ENCODE measurements at regions not wholly inside any gene's neighbourhood (a gene's known extent, or its start where the extent isn't known, plus 50 kb on each side); places are given as distances from the start of the nearest gene placed in this dataset.

DNA sequence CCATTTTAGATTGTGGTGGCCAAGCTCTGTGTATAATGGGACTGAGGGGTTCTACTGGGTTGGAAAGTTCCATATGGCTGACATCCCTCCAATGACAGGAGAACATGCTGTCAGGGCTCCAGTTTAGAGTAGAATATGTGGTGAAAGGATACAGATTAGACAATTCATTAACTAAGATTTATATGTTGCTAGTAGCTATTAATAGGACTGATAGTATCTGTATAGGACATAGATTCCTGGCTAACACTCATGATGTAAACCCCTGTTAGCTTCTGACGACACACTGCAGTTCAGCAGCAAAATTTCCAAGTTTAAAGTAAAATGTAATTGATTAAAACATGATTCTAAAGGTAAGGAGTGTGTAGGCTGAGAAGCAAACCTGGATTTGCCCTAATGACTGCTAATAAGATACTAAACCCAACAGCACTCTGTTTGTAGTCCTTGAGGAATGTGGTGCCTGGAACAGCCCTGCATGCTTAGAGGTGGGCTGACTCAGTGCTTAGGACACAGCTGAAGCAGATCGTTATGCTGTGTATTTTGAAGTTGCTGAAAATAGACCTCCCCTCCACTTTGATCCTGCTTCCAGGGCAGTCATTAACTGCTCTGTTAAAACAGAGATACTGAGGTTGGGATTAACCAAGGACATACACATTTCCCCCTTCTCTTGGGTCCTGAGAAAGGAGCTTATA, 1129.6 kb downstream of the SORCS3 start:
- DNase-seq: no peak
- Mint-ChIP-seq H3K4me1 (ENCODE audit: low read depth, unreplicated experiment) (no peaks in the 10 kb centered on the region), H3K9me3 (ENCODE audit: unreplicated experiment) (no peaks in the 10 kb centered on the region), H3K4me3 (ENCODE audit: unreplicated experiment) (no peak overlapping the region), H3K27me3 (ENCODE audit: insufficient read depth, unreplicated experiment) (peaks cover 3% of the 10 kb centered on the region), H3K27ac (ENCODE audit: unreplicated experiment) (no peak overlapping the region), H3K36me3 (ENCODE audit: insufficient read depth, unreplicated experiment) (no peaks in the 10 kb centered on the region)
- ChIA-PET CTCF (no interaction called here), POLR2A (no interaction called here)
- Histone ChIP-seq H3K27me3 (replicated peaks; ENCODE audit: control insufficient read depth, insufficient read depth, low read length) (no peaks in the 10 kb centered on the region), H3K9me3 (no peaks in the 10 kb centered on the region), H3K4me1 (no peaks in the 10 kb centered on the region), H3K36me3 (ENCODE audit: control insufficient read depth, insufficient read depth, low read length) (no peaks in the 10 kb centered on the region), H3K4me3 (ENCODE audit: low read depth, low read length) (no peak overlapping the region)
- intact Hi-C loops (cut with micrococcal nuclease; ENCODE audit: unreplicated experiment): no loop called here
- BruUV-seq (replicated peaks): no TSS peak
- TF ChIP-seq, protein P1, sequence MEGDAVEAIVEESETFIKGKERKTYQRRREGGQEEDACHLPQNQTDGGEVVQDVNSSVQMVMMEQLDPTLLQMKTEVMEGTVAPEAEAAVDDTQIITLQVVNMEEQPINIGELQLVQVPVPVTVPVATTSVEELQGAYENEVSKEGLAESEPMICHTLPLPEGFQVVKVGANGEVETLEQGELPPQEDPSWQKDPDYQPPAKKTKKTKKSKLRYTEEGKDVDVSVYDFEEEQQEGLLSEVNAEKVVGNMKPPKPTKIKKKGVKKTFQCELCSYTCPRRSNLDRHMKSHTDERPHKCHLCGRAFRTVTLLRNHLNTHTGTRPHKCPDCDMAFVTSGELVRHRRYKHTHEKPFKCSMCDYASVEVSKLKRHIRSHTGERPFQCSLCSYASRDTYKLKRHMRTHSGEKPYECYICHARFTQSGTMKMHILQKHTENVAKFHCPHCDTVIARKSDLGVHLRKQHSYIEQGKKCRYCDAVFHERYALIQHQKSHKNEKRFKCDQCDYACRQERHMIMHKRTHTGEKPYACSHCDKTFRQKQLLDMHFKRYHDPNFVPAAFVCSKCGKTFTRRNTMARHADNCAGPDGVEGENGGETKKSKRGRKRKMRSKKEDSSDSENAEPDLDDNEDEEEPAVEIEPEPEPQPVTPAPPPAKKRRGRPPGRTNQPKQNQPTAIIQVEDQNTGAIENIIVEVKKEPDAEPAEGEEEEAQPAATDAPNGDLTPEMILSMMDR (IDR thresholded peaks at IDR 0.05; ENCODE audit: insufficient read depth in 1 of 2, low read depth in 1 of 2, low read length in 1 of 2, severe bottlenecking in 1 of 2, unreplicated experiment in 1 of 2): no peak

DNA sequence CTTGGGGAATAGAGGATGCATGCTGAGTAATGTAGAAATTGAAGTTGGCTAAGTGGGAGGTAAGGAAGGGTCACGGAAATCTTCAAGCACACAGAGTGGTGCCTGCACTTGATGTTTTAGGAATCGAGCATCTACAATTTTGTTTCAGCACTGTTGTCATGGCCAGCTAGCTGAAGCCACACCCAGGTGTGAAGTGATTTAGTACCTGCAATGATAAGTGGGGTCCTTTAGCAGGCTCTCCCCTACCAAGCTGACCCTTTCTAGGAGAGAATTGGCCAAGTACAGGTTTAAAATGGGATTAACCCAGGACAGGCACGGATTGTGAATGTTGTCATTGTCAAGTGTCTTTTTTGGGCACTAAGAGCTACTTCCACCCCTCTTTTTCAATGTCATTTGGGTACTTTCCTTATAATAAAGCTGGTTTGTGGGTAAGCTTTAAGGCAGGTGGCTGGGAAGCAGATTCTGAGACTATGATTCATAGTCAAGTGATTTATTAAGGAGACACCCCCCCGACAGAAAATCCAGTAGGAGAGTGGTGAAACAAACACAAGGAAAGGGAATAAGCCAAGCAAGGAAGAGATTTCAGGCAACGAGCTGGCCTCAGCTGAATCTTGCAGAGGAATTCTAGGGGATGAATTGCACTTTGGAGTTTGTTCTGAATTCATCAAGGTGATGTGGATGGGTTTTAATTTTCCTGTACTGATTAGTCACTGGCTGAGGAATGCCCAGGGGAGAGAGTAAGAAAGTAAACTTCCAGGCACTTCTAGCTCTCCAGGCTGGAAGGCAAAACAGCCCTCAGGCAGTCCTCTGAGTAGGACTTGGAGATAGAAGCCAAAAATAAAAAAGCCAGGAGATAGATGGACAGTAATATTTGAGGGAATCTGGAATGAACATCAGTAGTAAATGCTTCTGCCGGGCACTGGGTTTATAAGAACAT, 1128.4 kb downstream of the SORCS3 start:
- CTCF ChIA-PET: no interaction called here
- Mint-ChIP-seq H3K4me1 (ENCODE audit: low read depth, unreplicated experiment) (no peaks in the 10 kb centered on the region), H3K27ac (ENCODE audit: unreplicated experiment) (no peak overlapping the region), H3K27me3 (ENCODE audit: insufficient read depth, unreplicated experiment) (peaks cover 3% of the 10 kb centered on the region), H3K36me3 (ENCODE audit: insufficient read depth, unreplicated experiment) (no peaks in the 10 kb centered on the region), H3K9me3 (ENCODE audit: unreplicated experiment) (no peaks in the 10 kb centered on the region), H3K4me3 (ENCODE audit: unreplicated experiment) (no peak overlapping the region)
- Histone ChIP-seq H3K4me1 (no peaks in the 10 kb centered on the region), H3K36me3 (ENCODE audit: control insufficient read depth, insufficient read depth, low read length) (no peaks in the 10 kb centered on the region), H3K9me3 (no peaks in the 10 kb centered on the region), H3K4me3 (ENCODE audit: low read depth, low read length) (no peak overlapping the region), H3K27me3 (replicated peaks; ENCODE audit: control insufficient read depth, insufficient read depth, low read length) (no peaks in the 10 kb centered on the region)
- POLR2A ChIA-PET: no interaction called here
- TF ChIP-seq, protein P1 (IDR thresholded peaks at IDR 0.05; ENCODE audit: insufficient read depth in 1 of 2, low read depth in 1 of 2, low read length in 1 of 2, severe bottlenecking in 1 of 2, unreplicated experiment in 1 of 2): no peak
- no TSS peak for BruUV-seq (replicated peaks)
- intact Hi-C loops (cut with micrococcal nuclease; ENCODE audit: unreplicated experiment): no loop called here
- no peak for DNase-seq

- POLR2A ChIA-PET: no interaction called here
- no peaks in the 10 kb centered on the region for H3K4me1 Mint-ChIP-seq (ENCODE audit: low read depth, unreplicated experiment)
Observed at GRCh38 chr10:105763611-105764010, 1122.5 kb downstream of the SORCS3 start.

More at GRCh38 chr10:105763611-105764010, 1122.5 kb downstream of the SORCS3 start:
- intact Hi-C loops (cut with micrococcal nuclease; ENCODE audit: unreplicated experiment): no loop called here
- H3K4me3 Mint-ChIP-seq (ENCODE audit: unreplicated experiment): no peak overlapping the region
- no peak overlapping the region for H3K4me3 ChIP-seq (ENCODE audit: low read depth, low read length)
- H3K27me3 ChIP-seq (replicated peaks; ENCODE audit: control insufficient read depth, insufficient read depth, low read length): no peaks in the 10 kb centered on the region
- TF ChIP-seq, protein P1 (IDR thresholded peaks at IDR 0.05; ENCODE audit: insufficient read depth in 1 of 2, low read depth in 1 of 2, low read length in 1 of 2, severe bottlenecking in 1 of 2, unreplicated experiment in 1 of 2): no peak
- H3K27ac Mint-ChIP-seq (ENCODE audit: unreplicated experiment): no peak overlapping the region
- BruUV-seq (replicated peaks): no TSS peak
- no peaks in the 10 kb centered on the region for H3K36me3 Mint-ChIP-seq (ENCODE audit: insufficient read depth, unreplicated experiment)
- no peaks in the 10 kb centered on the region for H3K4me1 ChIP-seq
- H3K27me3 Mint-ChIP-seq (ENCODE audit: insufficient read depth, unreplicated experiment): peaks cover 6% of the 10 kb centered on the region
- H3K9me3 ChIP-seq: no peaks in the 10 kb centered on the region
- no peak for DNase-seq
- H3K9me3 Mint-ChIP-seq (ENCODE audit: unreplicated experiment): no peaks in the 10 kb centered on the region
- CTCF ChIA-PET: no interaction called here
- no peaks in the 10 kb centered on the region for H3K36me3 ChIP-seq (ENCODE audit: control insufficient read depth, insufficient read depth, low read length)

Data from Caco-2 (cell line).